ENCODE measurements at regions not wholly inside any gene's neighbourhood (a gene's known extent, or its start where the extent isn't known, plus 50 kb on each side); places are given as distances from the start of the nearest gene placed in this dataset.

DNA sequence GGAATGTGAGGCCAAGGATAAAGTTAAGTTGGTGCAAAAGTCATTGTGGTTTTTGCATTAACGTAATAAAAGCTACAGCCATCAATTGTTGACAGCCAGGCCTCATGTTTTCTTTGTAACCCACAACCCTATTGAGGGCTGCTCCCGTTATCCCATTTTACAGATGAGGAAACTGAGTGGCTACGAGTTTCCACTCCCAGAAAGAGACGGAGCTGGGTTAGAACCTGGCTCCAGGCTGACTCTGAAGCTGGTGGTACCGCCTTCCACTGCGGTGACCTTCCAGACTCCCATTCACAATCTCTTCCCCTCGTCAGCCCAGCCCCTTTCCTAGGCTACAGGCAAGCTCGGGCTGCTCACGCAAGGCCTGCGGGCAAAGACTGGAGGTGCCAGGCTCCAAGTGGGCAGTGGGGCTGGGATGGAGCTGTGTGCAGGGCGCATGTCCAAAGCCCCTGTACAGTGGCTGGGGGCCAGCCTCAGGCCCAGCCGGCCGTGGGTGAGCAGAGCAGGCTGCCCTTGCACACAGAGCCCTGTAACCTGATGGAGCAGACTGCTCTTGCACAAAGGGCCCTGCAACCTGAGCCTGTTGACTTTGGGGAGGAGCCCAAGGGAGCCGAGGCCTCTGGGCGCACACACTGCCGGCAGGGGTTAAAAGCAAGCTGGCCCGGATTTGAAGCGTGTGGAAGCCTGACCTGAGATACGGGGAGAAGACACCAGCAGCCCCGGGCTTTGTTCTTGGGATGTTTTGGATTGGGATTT, 97.4 kb upstream of the TMPRSS2 start:
- DNase-seq: no peak

DNA sequence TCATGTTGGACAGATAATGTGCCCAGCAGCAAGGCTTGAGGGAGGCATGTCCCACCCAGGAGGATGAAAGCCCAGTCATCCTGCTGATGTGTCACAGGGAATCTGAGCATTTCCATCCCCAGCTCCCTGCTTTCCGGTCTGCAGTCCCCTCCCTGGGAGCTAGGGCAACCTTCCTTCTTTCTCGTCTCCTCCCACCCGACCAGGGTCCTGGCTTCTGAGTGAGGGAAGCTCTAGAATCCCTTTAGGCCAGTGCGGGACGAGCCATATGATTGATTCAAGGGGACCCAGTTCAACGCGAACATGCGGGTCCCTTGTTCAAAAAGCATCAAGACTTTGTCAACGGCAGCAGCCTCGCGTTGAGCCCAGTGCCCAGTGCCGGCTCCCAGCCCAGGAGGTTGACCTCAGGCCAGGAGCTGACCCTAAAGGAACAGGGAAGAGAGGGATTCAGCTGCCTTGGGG, 96.7 kb upstream of the TMPRSS2 start:
- peak; percentile 32 for DNase-seq

DNA sequence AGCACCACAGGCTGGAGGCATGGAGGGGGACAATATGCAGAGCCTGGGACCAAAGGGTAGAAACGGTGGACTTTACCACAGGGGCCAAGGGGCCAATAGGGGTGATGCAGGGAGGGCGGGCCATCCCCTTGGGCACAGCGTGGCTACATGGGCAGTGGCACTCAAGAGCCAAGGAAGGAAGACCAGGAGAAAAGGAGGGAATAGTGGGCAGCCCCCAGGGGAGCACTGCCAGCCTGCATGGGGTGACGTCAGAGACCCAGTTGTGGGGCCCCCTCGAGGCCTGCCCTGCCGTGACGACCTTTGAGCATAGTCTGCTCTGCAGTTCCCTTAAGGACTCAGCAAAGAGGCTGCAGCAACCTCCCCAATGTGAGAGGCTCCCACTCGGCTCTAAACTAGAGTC, 95.5 kb upstream of the TMPRSS2 start:
- no peak for DNase-seq

DNA sequence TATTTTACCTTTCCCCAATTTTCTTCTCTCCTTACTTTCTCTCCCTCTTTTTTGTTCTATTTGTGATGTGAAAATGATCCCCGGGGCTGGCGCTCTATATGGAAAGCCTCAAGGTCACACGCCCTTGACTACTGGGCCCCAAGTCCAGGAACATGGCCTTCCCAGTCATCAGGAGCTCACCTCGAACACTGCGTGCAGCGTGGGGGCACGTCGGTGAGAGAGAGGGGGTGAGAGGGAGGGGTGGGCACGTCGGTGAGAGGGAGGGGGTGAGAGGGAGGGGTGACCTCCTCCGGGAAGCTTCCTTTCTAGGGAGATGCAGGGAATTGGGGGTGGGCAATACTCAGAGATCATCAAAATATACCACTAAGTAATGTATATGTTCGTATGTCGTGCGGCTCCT, 94.6 kb upstream of the TMPRSS2 start:
- no peak for DNase-seq

DNA sequence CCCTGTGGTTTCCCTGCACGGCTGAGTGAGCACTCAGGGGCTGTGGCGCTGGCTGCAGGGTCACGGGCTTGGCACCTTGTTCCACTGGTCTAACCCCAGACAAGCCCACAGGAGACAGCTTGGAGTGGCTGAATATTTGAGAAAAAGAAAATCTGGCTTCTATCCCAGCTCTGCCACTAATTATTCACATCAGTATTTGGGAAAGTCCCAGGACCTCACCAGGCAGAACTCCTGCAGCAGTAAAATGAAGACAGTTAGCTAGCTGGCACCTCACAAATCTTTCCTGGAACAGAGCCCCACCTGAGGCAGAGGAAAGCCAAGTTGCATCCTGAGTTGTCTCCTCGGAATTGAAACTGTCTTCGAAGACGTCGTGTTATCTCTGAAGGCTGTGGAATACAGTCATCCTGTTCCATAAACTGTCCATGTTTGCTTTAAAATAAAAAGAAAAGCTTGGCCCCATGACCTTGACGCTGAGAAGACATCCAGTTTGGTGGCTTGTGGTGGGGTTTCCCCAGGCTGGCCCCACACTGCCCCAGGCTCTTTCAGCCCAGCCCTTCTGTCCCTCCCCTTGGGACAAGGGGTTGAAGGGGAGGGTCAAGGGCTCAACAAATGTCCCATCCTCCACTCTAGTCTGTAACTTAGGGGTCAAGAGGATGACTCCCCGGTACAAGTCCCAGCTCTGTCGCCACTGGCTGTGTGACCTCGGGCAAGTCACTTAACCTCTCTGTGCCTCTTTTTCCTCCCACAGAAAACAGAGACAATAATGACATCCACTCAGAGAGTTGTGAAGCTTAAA, 93.8 kb upstream of the TMPRSS2 start:
- peak; percentile 31 for DNase-seq

DNA sequence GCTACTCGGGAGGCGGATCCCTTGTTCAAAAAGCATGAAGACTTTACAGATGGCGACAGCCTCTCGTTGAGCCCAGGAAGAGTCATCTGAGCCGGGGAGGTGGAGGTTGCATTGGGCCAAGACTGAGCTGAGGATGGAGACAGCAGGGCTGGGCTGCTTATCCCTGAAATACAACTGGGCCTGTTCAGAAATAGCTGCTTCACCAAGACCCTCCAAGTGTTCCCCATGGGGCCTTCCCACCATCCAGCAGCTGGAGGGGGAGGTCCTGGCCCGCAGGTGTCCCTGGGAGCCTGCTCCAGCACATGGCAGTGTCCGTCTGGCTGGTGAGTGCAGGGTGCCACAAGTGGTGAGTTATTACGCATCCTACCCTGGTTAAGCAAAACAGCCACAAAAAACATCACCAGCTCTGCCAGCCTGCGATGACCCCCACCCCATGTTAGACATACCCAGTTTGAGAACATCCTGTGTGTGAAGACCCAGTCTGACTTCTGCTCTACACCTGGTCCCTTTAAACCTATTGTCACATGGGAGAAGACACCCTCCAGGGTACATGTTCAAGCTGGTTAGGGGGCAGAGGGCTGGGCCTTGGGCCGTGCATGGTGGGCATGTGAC, 93.1 kb upstream of the TMPRSS2 start:
- no peak for DNase-seq

DNA sequence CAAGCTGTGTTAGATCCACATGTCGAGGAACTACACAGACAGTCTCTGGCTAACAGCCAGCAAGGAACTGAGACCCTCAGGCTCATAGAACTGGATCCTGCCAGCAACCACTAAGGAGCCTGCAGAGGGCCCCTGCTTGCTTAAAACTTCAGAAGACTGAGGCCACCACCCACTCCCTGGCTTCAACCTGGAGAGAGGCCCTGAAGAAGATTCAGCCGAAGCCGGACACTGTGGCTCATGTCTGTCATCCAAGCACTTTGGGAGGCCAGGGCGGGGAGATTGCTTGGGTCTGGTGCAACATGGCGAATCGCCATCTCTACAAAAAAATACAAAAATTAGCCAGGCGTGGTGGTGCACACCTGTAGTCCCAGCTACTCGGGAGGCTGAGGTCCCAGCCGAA, 92.6 kb upstream of the TMPRSS2 start:
- no peak for DNase-seq

DNA sequence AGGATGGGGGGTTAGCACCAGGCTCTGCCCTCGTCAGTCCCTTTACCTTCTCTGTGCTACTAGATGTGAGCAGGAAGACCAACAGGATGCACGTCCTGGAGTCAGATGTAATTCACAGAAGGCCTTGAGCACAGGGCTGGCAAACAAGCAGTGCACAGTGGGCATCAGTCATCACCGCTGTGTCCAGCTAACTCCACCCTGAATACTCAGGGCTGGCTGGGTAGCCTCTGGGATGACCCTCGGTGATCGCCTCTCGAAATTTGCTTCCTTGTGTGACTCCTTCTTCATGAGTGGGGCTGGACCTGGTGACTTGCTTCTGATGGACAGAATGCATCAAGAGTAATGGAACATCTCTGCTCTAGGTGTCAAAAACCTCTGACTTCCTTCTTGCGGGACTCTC, 92.2 kb upstream of the TMPRSS2 start:
- no peak for DNase-seq

DNA sequence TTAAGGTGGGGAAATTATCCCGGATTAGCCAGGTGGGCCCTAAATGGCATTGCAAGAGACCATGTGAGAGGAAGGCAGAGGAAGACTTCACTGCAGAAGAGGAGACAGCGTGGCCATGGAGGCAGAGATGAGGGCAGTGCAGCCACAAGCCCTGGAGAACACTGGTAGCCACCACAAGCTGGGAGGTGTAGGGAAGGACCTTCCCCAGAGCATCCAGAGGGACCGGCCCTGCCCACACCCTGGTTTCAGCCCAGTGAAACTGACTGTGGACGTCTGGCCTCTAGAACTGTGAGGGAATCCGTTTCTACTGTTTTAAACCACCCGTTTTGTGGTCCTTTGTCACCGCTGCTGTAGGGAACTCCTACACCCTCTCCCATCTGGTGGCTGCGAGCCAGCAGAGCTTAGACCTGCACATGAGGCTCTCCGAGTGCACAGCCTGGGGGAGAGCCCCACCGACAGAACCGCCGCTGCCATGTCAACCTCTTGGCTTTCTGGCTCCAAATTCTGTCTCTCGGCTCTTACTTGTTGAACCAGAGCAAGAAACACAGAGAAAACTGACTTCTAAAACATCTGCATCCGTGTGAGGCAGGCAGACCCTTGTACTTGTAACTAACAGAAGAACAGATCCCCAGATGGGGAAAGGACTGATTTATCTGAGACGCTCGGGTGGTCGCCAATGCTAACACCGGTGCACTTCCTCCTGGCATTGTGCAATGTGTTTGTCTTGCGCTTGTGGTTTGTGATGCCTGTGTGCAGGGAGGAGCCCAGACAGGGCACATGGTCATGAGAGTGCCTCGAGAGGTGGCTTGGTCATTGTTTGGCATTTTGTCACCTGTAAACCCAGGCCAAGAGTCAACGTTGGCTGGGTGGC, 90.8 kb upstream of the TMPRSS2 start:
- no peak for DNase-seq

DNA sequence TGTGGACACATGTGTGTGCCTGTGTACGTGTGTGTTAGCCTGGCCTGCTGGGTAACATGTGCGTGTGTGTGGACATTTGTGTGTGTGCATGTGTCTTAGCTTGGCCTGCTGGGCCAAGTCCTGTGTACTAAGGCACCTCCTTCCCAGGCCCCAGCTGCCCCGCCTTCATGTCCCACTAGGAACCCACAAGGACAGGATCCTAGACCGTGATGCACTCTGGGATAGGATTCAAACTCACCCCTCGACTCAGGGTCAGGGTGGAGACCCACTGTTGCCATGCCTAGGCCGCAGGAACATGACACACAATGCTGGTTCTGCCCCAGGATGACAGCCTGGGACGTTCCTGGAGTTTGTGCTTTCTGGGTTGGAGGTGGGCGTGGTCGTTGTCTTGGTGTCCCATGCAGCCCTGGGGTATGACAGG, 89.9 kb upstream of the TMPRSS2 start:
- no peak for DNase-seq

DNA sequence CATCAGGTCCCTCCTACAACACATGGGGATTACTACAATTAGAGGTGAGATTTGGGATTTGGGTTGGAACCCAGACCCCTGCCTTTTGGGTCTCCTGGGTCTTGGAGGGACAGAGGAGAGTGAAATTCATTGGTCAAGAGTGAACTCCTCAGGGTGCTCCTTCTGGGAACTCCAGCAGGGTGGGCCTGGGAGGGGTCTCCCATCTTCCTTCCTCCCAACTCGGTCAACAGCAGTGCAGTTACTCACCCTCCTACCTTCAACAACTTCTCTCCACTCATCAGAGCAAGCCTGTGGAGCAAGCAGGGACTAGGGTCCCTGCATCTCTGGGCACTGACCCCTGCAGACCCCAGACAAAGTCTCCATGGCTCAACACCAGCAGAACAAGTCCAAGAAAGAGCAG, 89.3 kb upstream of the TMPRSS2 start:
- DNase-seq: no peak

DNA sequence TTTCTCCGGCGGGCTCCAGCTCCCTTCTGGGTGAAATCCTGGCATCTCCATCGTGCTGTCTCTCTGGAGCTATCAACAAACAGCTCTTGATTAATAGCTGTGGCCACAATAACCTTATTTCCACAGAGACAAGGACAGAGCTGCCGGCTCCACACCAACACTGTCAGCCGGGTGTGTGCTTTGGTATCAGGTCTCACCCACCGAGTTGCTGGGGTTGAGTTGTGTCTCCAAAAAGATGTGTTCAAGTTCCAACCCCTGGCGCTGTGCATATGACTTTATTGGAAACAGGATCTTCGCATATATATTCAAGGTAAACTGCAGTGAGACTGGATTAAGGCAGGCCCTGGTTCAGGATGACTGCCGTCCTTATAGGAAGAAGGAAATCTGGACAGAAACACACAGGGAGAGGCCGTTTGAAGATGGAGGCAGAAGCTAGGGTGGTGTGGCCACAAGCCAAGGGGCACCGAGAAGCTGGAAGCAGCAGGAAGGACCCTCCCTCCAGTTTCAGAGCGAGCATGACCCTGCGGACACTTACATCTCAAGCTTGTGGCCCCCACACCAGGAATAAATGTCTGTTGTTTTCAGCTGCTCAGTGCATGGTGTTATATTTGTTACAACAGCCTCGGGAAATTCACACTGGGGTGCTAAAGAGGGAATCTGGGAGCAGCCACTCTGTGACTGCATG, 88.4 kb upstream of the TMPRSS2 start:
- DNase-seq: no peak

DNA sequence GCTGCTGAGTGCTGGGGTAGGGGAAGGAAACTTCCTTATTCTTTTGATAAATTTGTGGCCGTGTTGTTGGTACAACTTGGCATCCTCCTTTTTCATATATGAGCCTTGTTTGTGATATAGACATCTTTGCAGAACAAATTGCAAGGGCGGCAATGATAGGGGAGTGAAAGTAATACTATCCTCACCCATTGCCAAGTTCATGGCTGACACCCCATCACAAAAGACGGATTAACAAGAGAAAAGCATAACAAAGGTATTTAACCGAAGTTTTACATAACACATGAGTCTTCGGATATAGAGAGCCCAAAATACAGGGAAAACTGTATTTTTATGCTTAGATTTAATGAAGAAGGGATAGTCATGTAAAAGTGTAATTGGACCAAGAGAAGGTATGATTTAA, 86.3 kb upstream of the TMPRSS2 start:
- no peak for DNase-seq

DNA sequence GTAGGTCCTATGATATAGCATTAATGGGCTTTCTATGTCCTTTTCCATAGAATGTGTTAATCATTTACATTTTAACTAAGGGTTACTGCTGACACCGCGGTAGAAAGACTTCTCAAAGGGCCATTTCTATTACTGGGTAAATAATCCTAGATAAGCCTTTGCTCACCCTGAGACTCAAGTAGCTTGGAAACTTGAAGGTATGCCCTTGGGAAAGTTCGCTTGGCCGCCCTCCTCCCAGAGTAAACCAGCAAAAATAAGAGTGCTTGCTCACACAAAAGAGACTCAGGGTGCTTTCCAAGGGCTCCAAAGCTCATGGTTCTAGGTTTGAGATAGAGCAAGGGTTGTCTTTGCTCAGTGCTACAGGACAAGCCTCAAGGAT, 85.8 kb upstream of the TMPRSS2 start:
- no peak for DNase-seq

DNA sequence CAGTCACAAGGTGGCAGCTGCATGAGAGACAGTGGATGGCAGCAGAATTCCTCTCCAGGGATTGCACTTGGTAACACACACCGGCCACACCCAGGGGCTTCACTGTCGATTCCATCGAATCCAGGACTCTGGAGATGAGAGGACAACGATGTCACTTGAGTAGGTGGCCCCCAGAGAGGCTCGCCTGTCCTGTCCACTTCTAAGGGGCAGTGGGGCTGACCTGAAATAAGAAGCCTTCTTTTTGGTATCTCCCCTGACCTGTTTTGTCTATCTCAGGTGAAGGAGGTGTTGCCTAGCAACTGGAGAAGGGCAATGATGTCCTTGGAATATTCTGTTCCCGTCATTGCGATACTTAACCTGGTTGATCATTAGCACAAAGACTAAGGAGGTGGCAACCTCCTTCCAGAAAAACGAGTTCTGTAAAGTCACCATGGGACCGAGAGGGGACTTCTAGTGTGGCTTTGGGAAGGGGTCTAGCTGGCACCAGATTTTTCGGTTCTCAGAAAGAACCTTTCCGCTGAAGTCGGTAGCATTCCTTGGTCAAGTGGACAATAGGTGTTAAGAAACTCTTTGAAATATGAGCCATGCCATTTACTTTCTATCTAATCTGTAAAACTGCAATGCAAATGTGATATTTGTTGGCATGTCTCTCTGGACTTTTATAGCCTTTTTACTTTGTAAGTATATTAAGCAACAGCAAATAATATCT, 85.2 kb upstream of the TMPRSS2 start:
- no peak for DNase-seq

DNA sequence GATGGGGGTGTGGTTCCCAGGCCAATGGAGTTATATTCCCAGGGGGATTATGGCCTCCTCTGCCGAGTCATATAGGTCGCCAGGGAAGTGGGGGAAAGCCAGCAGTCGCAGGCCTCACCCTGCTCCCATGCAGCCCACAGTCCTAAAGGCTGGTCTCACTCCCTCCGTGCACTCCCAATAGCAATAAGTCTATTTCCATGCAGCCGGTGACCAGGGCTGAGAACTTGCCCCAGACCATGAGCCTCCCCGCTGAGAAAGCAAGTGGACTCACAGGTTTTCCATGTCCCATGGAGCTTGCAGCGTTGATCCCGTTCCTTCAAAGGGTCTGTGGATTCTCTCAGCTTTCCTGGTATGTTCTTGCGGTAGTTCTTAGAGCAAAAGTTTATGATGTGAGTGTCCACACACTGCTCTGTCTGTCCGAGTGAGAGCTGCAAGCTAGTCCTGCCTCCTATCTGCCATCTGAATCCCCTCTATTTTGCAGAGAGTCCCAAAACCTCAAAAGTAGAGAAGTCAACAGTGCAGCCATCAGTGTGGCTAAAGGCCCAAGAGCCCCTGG, 81.7 kb upstream of the TMPRSS2 start:
- no peak for DNase-seq

DNA sequence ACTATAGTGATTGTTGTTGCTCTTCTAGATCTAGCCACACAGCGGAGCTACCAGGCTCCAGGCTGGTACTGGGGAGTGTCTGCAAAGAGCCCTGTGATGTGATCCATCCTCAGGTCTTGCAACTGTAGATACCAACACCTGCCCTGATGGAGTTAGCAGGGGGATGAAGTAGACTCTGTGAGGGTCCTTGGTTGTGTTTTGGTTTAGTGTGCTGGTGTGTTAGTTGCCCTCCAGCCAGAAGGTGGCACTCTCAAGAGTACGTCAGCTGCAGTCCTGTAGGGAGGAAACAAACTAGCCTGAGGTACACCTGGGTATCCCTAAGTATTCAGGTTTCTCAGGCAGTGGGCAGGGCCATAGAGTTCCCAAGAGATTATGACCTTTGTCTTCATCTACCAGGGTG, 81.2 kb upstream of the TMPRSS2 start:
- no peak for DNase-seq

DNA sequence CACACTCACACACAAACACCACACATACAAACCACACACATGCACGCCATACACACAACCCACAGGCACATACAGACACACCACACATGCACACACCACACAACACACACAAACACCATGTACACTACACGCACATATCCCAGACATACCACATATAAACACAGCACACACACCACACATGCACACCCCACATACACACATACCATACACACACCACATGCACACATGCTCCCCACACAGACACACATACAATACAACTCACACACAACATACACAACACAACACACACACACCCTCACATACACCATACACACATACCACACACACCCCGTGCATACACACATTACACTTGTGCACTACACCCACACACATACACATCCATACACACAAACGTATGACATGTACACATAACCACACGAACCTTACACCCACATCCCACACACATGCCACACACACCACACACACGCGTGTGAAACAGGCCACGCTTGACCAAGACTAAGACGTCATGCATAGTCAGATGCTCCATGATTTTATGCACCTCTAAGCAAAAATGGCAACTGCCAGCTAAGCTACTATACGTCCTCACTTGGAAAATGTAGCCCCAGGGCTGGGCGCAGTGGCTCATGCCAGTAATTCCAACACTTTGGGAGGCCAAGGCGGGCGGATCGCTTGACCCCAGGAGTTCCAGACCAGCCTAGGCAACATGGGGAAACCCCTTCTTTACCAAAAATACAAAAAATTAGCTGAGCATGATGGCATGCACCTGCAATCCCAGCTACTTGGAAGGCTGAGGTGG, 77.4 kb upstream of the TMPRSS2 start:
- no peak for DNase-seq

DNA sequence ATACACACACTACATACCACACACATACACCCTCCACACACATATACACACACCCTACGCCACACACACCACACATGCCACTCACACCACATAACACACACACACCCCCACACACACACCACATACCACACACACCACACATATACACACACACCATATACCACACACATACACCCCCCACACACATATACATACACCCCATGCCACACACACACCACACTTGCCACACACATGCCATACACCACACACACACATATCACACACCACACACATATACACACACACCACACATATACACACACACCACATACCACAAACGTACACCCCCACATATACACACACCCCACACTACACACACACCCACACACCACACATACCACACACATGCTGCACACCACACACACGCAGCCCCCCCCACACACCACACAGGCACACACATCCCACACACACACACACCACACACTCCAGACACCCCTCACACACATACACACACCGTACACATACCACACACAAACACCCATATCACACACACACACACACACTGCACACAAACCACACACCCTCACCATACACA, 76.7 kb upstream of the TMPRSS2 start:
- no peak for DNase-seq

DNA sequence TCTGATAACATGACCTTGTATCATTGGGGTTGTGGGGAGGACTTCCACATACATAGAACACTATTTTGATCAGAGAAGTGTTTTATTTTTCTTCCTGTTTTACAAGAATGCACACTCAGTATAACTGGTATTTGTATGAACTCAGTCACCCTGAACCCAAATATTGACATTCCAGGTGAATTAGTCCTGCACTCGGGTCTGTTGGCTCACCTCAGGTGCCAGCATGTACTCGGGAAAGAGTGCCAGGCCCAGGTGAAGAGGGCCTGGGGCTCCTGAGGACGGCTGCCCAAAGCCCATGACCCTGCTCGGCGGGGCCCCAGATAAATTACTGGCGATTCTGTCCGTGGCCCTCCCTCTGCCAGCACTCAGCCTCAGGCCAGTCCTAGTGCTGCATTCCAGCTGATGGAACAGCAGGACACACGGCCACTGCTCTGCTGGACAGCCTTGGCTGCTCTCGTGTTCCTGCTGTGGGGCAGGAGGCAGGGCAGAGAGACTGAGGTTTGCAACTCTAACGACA, 75.4 kb upstream of the TMPRSS2 start:
- no peak for DNase-seq

All from fibroblast of upper back skin (primary cell).